ENCODE measurements at regions not wholly inside any gene's neighbourhood (a gene's known extent, or its start where the extent isn't known, plus 50 kb on each side); places are given as distances from the start of the nearest gene placed in this dataset.

DNA sequence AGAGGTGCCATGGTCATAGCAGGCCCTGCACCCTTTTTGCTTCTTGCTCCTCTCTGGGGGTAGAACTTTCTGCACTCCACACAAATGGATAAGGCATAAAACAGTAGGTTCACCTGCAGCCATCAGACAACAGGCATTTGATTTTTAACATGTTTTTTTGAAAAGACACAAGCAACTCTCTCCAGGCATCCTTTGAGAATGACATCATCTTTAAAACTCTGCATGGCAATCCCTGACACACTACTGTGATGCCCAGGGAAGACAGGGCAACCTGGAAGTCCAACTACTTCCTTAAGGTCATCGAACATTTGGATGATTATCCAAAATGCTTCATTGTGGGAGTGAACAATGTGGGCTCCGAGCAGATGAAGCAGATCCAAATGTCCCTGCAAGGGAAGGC, 82.8 kb downstream of the SKA1 start:
- no peak for TF ChIP-seq RAD21 (IDR thresholded peaks at IDR 0.05; ENCODE audit: low read depth)
- TF ChIP-seq EGR1 (IDR thresholded peaks at IDR 0.05; ENCODE audit: low read depth) = no peak
- TF ChIP-seq, protein P1, sequence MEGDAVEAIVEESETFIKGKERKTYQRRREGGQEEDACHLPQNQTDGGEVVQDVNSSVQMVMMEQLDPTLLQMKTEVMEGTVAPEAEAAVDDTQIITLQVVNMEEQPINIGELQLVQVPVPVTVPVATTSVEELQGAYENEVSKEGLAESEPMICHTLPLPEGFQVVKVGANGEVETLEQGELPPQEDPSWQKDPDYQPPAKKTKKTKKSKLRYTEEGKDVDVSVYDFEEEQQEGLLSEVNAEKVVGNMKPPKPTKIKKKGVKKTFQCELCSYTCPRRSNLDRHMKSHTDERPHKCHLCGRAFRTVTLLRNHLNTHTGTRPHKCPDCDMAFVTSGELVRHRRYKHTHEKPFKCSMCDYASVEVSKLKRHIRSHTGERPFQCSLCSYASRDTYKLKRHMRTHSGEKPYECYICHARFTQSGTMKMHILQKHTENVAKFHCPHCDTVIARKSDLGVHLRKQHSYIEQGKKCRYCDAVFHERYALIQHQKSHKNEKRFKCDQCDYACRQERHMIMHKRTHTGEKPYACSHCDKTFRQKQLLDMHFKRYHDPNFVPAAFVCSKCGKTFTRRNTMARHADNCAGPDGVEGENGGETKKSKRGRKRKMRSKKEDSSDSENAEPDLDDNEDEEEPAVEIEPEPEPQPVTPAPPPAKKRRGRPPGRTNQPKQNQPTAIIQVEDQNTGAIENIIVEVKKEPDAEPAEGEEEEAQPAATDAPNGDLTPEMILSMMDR (IDR thresholded peaks at IDR 0.05 in 2 of 3, conservative IDR thresholded peaks at IDR 0.05 in 1 of 3; ENCODE audit: borderline replicate concordance in 1 of 3, insufficient read depth in 1 of 3, low read depth in 2 of 3, low read length in 2 of 3) = no peak
- TF ChIP-seq JUND (IDR thresholded peaks at IDR 0.05) = no peak
- TF ChIP-seq SRF (IDR thresholded peaks at IDR 0.05; ENCODE audit: low read depth) = no peak
- TF ChIP-seq, protein P2, sequence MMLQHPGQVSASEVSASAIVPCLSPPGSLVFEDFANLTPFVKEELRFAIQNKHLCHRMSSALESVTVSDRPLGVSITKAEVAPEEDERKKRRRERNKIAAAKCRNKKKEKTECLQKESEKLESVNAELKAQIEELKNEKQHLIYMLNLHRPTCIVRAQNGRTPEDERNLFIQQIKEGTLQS (IDR thresholded peaks at IDR 0.05) = no peak
- no peak for TF ChIP-seq EZH2 (IDR thresholded peaks at IDR 0.05)
- TF ChIP-seq, protein P3, sequence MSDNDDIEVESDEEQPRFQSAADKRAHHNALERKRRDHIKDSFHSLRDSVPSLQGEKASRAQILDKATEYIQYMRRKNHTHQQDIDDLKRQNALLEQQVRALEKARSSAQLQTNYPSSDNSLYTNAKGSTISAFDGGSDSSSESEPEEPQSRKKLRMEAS (IDR thresholded peaks at IDR 0.05) = no peak
- no peak for TF ChIP-seq ELF1 (IDR thresholded peaks at IDR 0.05; ENCODE audit: borderline replicate concordance, low read depth)
- TF ChIP-seq YY1 (IDR thresholded peaks at IDR 0.05; ENCODE audit: extremely low read depth, insufficient replicate concordance, low read depth, low read length) = no peak
- no peaks in the 10 kb centered on the region for H3K9me2 ChIP-seq (ENCODE audit: insufficient read depth)
- BruUV-seq (replicated peaks) = no TSS peak
- no peaks in the 10 kb centered on the region for H3K36me3 ChIP-seq (ENCODE audit: control insufficient read depth in 1 of 2, insufficient read depth in 2 of 2, low read length in 2 of 2)
- H3K4me3 ChIP-seq (replicated peaks in 1 of 2; ENCODE audit: low read depth in 1 of 2, low read length in 2 of 2) = no peak overlapping the region
- ChIA-PET CTCF (no interaction called here), POLR2A (no interaction called here), RAD21 (ENCODE audit: low non-redundant PET in 1 of 2, low total read pairs in 2 of 2, uncharacterized antibody in 2 of 2, unreplicated experiment in 2 of 2) (no interaction called here)
- no peak overlapping the region for H3K4me2 ChIP-seq (ENCODE audit: low read length)
- H4K20me1 ChIP-seq (ENCODE audit: insufficient read depth) = no peaks in the 10 kb centered on the region
- H2AFZ ChIP-seq (ENCODE audit: low read depth, low read length, poor library complexity, severe bottlenecking) = no peak overlapping the region
- H3K27me3 ChIP-seq (ENCODE audit: insufficient read depth, low read length) = no peaks in the 10 kb centered on the region
- H3K79me2 ChIP-seq (ENCODE audit: insufficient read depth, low read length) = no peaks in the 10 kb centered on the region
- ATAC-seq (no peak), DNase-seq (ENCODE audit: low read depth, low spot score) (no peak)
- no peaks in the 10 kb centered on the region for H3K4me1 ChIP-seq (ENCODE audit: control insufficient read depth in 1 of 2, insufficient read depth in 2 of 2, low read length in 2 of 2)
- no peak overlapping the region for H3K9ac ChIP-seq (ENCODE audit: low read length)
- H3K27ac ChIP-seq (ENCODE audit: low read depth, low read length) = no peak overlapping the region
- intact Hi-C loops (cut with micrococcal nuclease) = no loop called here
- H3K9me3 ChIP-seq (ENCODE audit: control insufficient read depth in 1 of 2, insufficient read depth in 1 of 2, low read depth in 1 of 2, low read length in 2 of 2) = no peaks in the 10 kb centered on the region
